ENCODE measurements at regions not wholly inside any gene's neighbourhood (a gene's known extent, or its start where the extent isn't known, plus 50 kb on each side); places are given as distances from the start of the nearest gene placed in this dataset.

- H3K4me1 Mint-ChIP-seq = peaks cover 14% of the 10 kb centered on the region
- H3K4me3 Mint-ChIP-seq = no peak overlapping the region
Measured at GRCh38 chr3:101939361-101940049, 90.2 kb downstream of the NFKBIZ start.

GRCh38 chr3:101940521-101941317 is 91.4 kb downstream of the NFKBIZ start:
- H3K4me1 Mint-ChIP-seq = peaks cover 8% of the 10 kb centered on the region
- H3K36me3 Mint-ChIP-seq (ENCODE audit: insufficient read depth) = no peaks in the 10 kb centered on the region
- ATAC-seq (replicated peaks; ENCODE audit: extremely low read depth, poor library complexity, severe bottlenecking) = no peak
- DNase-seq (ENCODE audit: low spot score in 2 of 2) = no peak
- no peaks in the 10 kb centered on the region for H3K27me3 Mint-ChIP-seq
- H3K4me3 Mint-ChIP-seq = no peak overlapping the region
- no peaks in the 10 kb centered on the region for H3K9me3 Mint-ChIP-seq
- no peak overlapping the region for H3K27ac Mint-ChIP-seq (ENCODE audit: low read depth)

More at GRCh38 chr3:101939361-101940049, 90.2 kb downstream of the NFKBIZ start:
- Mint-ChIP-seq H3K36me3 (ENCODE audit: insufficient read depth) (no peaks in the 10 kb centered on the region), H3K27me3 (no peaks in the 10 kb centered on the region), H3K9me3 (no peaks in the 10 kb centered on the region), H3K27ac (ENCODE audit: low read depth) (no peak overlapping the region)
- DNase-seq (ENCODE audit: low spot score in 2 of 2) = no peak
- ATAC-seq (replicated peaks; ENCODE audit: extremely low read depth, poor library complexity, severe bottlenecking) = no peak

- Mint-ChIP-seq H3K4me3 (no peak overlapping the region), H3K9me3 (no peaks in the 10 kb centered on the region), H3K27me3 (no peaks in the 10 kb centered on the region), H3K4me1 (peaks cover 8% of the 10 kb centered on the region), H3K36me3 (ENCODE audit: insufficient read depth) (no peaks in the 10 kb centered on the region), H3K27ac (ENCODE audit: low read depth) (no peak overlapping the region)
- ATAC-seq (replicated peaks; ENCODE audit: extremely low read depth, poor library complexity, severe bottlenecking) (no peak), DNase-seq (ENCODE audit: low spot score in 2 of 2) (no peak)
Measured at GRCh38 chr3:101941318-101942040, 92.2 kb downstream of the NFKBIZ start.

- DNase-seq (ENCODE audit: low spot score in 2 of 2) = no peak
- H3K9me3 Mint-ChIP-seq = no peaks in the 10 kb centered on the region
- no peak overlapping the region for H3K27ac Mint-ChIP-seq (ENCODE audit: low read depth)
- no peak overlapping the region for H3K4me3 Mint-ChIP-seq
- peaks cover under 1% of the 10 kb centered on the region for H3K4me1 Mint-ChIP-seq
- no peaks in the 10 kb centered on the region for H3K36me3 Mint-ChIP-seq (ENCODE audit: insufficient read depth)
- ATAC-seq (replicated peaks; ENCODE audit: extremely low read depth, poor library complexity, severe bottlenecking) = no peak
- no peaks in the 10 kb centered on the region for H3K27me3 Mint-ChIP-seq
Measured at GRCh38 chr3:101942356-101942755, 93.0 kb downstream of the NFKBIZ start.

- ATAC-seq (replicated peaks; ENCODE audit: extremely low read depth, poor library complexity, severe bottlenecking) = no peak
- H3K27me3 Mint-ChIP-seq = no peaks in the 10 kb centered on the region
Measured at GRCh38 chr3:101943029-101943428, 93.7 kb downstream of the NFKBIZ start.

GRCh38 chr3:101944308-101944707 is 95.0 kb downstream of the NFKBIZ start:
- H3K9me3 Mint-ChIP-seq = no peaks in the 10 kb centered on the region
- no peak overlapping the region for H3K4me3 Mint-ChIP-seq
- DNase-seq (ENCODE audit: low spot score in 2 of 2) (no peak), ATAC-seq (replicated peaks; ENCODE audit: extremely low read depth, poor library complexity, severe bottlenecking) (no peak)
- H3K27me3 Mint-ChIP-seq = no peaks in the 10 kb centered on the region
- H3K36me3 Mint-ChIP-seq (ENCODE audit: insufficient read depth) = no peaks in the 10 kb centered on the region
- no peaks in the 10 kb centered on the region for H3K4me1 Mint-ChIP-seq
- no peak overlapping the region for H3K27ac Mint-ChIP-seq (ENCODE audit: low read depth)

More at GRCh38 chr3:101943029-101943428, 93.7 kb downstream of the NFKBIZ start:
- no peak overlapping the region for H3K4me3 Mint-ChIP-seq
- H3K4me1 Mint-ChIP-seq = no peaks in the 10 kb centered on the region
- DNase-seq (ENCODE audit: low spot score in 2 of 2) = no peak
- H3K36me3 Mint-ChIP-seq (ENCODE audit: insufficient read depth) = no peaks in the 10 kb centered on the region
- no peak overlapping the region for H3K27ac Mint-ChIP-seq (ENCODE audit: low read depth)
- no peaks in the 10 kb centered on the region for H3K9me3 Mint-ChIP-seq

- Mint-ChIP-seq H3K9me3 (no peaks in the 10 kb centered on the region), H3K4me1 (no peaks in the 10 kb centered on the region), H3K27me3 (no peaks in the 10 kb centered on the region), H3K4me3 (no peak overlapping the region), H3K36me3 (ENCODE audit: insufficient read depth) (no peaks in the 10 kb centered on the region), H3K27ac (ENCODE audit: low read depth) (no peak overlapping the region)
- DNase-seq (ENCODE audit: low spot score in 2 of 2) (no peak), ATAC-seq (replicated peaks; ENCODE audit: extremely low read depth, poor library complexity, severe bottlenecking) (no peak)
Measured at GRCh38 chr3:101945980-101946379, 96.7 kb downstream of the NFKBIZ start.

GRCh38 chr3:101946906-101947305 is 97.6 kb downstream of the NFKBIZ start:
- Mint-ChIP-seq H3K4me1 (no peaks in the 10 kb centered on the region), H3K27me3 (no peaks in the 10 kb centered on the region)

GRCh38 chr3:101950510-101950909 is 101.2 kb downstream of the NFKBIZ start:
- Mint-ChIP-seq H3K27me3 (peaks cover 15% of the 10 kb centered on the region), H3K27ac (ENCODE audit: low read depth) (no peak overlapping the region), H3K9me3 (no peaks in the 10 kb centered on the region), H3K4me3 (no peak overlapping the region), H3K4me1 (no peaks in the 10 kb centered on the region), H3K36me3 (ENCODE audit: insufficient read depth) (no peaks in the 10 kb centered on the region)
- DNase-seq (ENCODE audit: low spot score in 2 of 2) = no peak
- ATAC-seq (replicated peaks; ENCODE audit: extremely low read depth, poor library complexity, severe bottlenecking) = no peak

More at GRCh38 chr3:101946906-101947305, 97.6 kb downstream of the NFKBIZ start:
- Mint-ChIP-seq H3K27ac (ENCODE audit: low read depth) (no peak overlapping the region), H3K4me3 (no peak overlapping the region), H3K36me3 (ENCODE audit: insufficient read depth) (no peaks in the 10 kb centered on the region), H3K9me3 (no peaks in the 10 kb centered on the region)
- ATAC-seq (replicated peaks; ENCODE audit: extremely low read depth, poor library complexity, severe bottlenecking) (no peak), DNase-seq (ENCODE audit: low spot score in 2 of 2) (no peak)

- Mint-ChIP-seq H3K4me1 (no peaks in the 10 kb centered on the region), H3K27ac (ENCODE audit: low read depth) (no peak overlapping the region)
- DNase-seq (ENCODE audit: low spot score in 2 of 2) = no peak
Measured at GRCh38 chr3:101950985-101951733, 101.8 kb downstream of the NFKBIZ start.

GRCh38 chr3:101954361-101954760 is 105.0 kb downstream of the NFKBIZ start:
- no peak overlapping the region for H3K4me3 Mint-ChIP-seq

More at GRCh38 chr3:101950985-101951733, 101.8 kb downstream of the NFKBIZ start:
- no peak for ATAC-seq (replicated peaks; ENCODE audit: extremely low read depth, poor library complexity, severe bottlenecking)
- Mint-ChIP-seq H3K27me3 (peaks cover 18% of the 10 kb centered on the region), H3K4me3 (no peak overlapping the region), H3K9me3 (no peaks in the 10 kb centered on the region), H3K36me3 (ENCODE audit: insufficient read depth) (no peaks in the 10 kb centered on the region)

GRCh38 chr3:101954936-101955335 is 105.6 kb downstream of the NFKBIZ start:
- no peaks in the 10 kb centered on the region for H3K36me3 Mint-ChIP-seq (ENCODE audit: insufficient read depth)
- no peak overlapping the region for H3K27ac Mint-ChIP-seq (ENCODE audit: low read depth)
- no peak overlapping the region for H3K4me3 Mint-ChIP-seq
- H3K9me3 Mint-ChIP-seq = no peaks in the 10 kb centered on the region
- no peak for ATAC-seq (replicated peaks; ENCODE audit: extremely low read depth, poor library complexity, severe bottlenecking)
- peaks cover 26% of the 10 kb centered on the region for H3K27me3 Mint-ChIP-seq
- no peak for DNase-seq (ENCODE audit: low spot score in 2 of 2)
- no peaks in the 10 kb centered on the region for H3K4me1 Mint-ChIP-seq

More at GRCh38 chr3:101954361-101954760, 105.0 kb downstream of the NFKBIZ start:
- no peaks in the 10 kb centered on the region for H3K4me1 Mint-ChIP-seq
- no peaks in the 10 kb centered on the region for H3K9me3 Mint-ChIP-seq
- no peak for DNase-seq (ENCODE audit: low spot score in 2 of 2)
- H3K36me3 Mint-ChIP-seq (ENCODE audit: insufficient read depth) = no peaks in the 10 kb centered on the region
- H3K27ac Mint-ChIP-seq (ENCODE audit: low read depth) = no peak overlapping the region
- ATAC-seq (replicated peaks; ENCODE audit: extremely low read depth, poor library complexity, severe bottlenecking) = no peak
- peaks cover 26% of the 10 kb centered on the region for H3K27me3 Mint-ChIP-seq
